ENCODE measurements at regions not wholly inside any gene's neighbourhood (a gene's known extent, or its start where the extent isn't known, plus 50 kb on each side); places are given as distances from the start of the nearest gene placed in this dataset.

GRCh38 chr2:196530910-196531309, 108.6 kb upstream of the CCDC150 start:
- Histone ChIP-seq H3K4me2 (no peak overlapping the region), H3K4me1 (peaks cover 22% of the 10 kb centered on the region), H4K20me1 (no peaks in the 10 kb centered on the region), H3K9ac (no peak overlapping the region), H3K36me3 (no peaks in the 10 kb centered on the region), H3K27me3 (no peaks in the 10 kb centered on the region), H3K4me3 (no peak overlapping the region), H3K9me3 (no peaks in the 10 kb centered on the region), H3K27ac (no peak overlapping the region)
- no peak for TF ChIP-seq Cebpa-rat (IDR thresholded peaks at IDR 0.05)

- Histone ChIP-seq H3K4me2 (peak overlapping the region; percentile 64), H3K36me3 (no peaks in the 10 kb centered on the region), H4K20me1 (no peaks in the 10 kb centered on the region), H3K9ac (no peak overlapping the region), H3K27ac (no peak overlapping the region), H3K9me3 (no peaks in the 10 kb centered on the region), H3K4me1 (peaks cover 22% of the 10 kb centered on the region), H3K27me3 (no peaks in the 10 kb centered on the region), H3K4me3 (no peak overlapping the region)
- TF ChIP-seq Cebpa-rat (IDR thresholded peaks at IDR 0.05) = no peak
These were observed 105.6 kb upstream of the CCDC150 start for GRCh38 chr2:196533772-196534397.

GRCh38 chr2:196534495-196534894, 105.0 kb upstream of the CCDC150 start:
- Histone ChIP-seq H3K4me3 (no peak overlapping the region), H3K4me1 (peaks cover 22% of the 10 kb centered on the region), H3K9ac (no peak overlapping the region), H3K27me3 (no peaks in the 10 kb centered on the region), H3K4me2 (peak overlapping the region; percentile 64), H3K36me3 (no peaks in the 10 kb centered on the region), H3K27ac (no peak overlapping the region), H3K9me3 (no peaks in the 10 kb centered on the region), H4K20me1 (no peaks in the 10 kb centered on the region)
- no peak for TF ChIP-seq Cebpa-rat (IDR thresholded peaks at IDR 0.05)

- H3K4me2 ChIP-seq = no peak overlapping the region
- no peaks in the 10 kb centered on the region for H3K27me3 ChIP-seq
- H3K4me1 ChIP-seq = peaks cover 22% of the 10 kb centered on the region
- no peak for TF ChIP-seq Cebpa-rat (IDR thresholded peaks at IDR 0.05)
- H3K36me3 ChIP-seq = no peaks in the 10 kb centered on the region
- H3K9me3 ChIP-seq = no peaks in the 10 kb centered on the region
- no peak overlapping the region for H3K9ac ChIP-seq
- no peak overlapping the region for H3K4me3 ChIP-seq
- H4K20me1 ChIP-seq = no peaks in the 10 kb centered on the region
- no peak overlapping the region for H3K27ac ChIP-seq
These were observed 104.5 kb upstream of the CCDC150 start for GRCh38 chr2:196535061-196535460.

GRCh38 chr2:196535742-196536141, 103.8 kb upstream of the CCDC150 start:
- no peak overlapping the region for H3K4me2 ChIP-seq
- H3K9ac ChIP-seq = no peak overlapping the region
- no peaks in the 10 kb centered on the region for H4K20me1 ChIP-seq
- H3K9me3 ChIP-seq = no peaks in the 10 kb centered on the region
- H3K27me3 ChIP-seq = no peaks in the 10 kb centered on the region
- no peak overlapping the region for H3K27ac ChIP-seq
- no peaks in the 10 kb centered on the region for H3K36me3 ChIP-seq
- no peak for TF ChIP-seq Cebpa-rat (IDR thresholded peaks at IDR 0.05)
- peaks cover 22% of the 10 kb centered on the region for H3K4me1 ChIP-seq
- no peak overlapping the region for H3K4me3 ChIP-seq

- no peak for TF ChIP-seq Cebpa-rat (IDR thresholded peaks at IDR 0.05)
- H3K9ac ChIP-seq = no peak overlapping the region
- H3K4me1 ChIP-seq = peaks cover 22% of the 10 kb centered on the region
- H3K36me3 ChIP-seq = no peaks in the 10 kb centered on the region
- no peaks in the 10 kb centered on the region for H3K9me3 ChIP-seq
- H3K4me3 ChIP-seq = no peak overlapping the region
- no peak overlapping the region for H3K27ac ChIP-seq
- no peak overlapping the region for H3K4me2 ChIP-seq
- H3K27me3 ChIP-seq = no peaks in the 10 kb centered on the region
- no peaks in the 10 kb centered on the region for H4K20me1 ChIP-seq
These were observed 102.2 kb upstream of the CCDC150 start for GRCh38 chr2:196537311-196537710.

- no peak overlapping the region for H3K4me2 ChIP-seq
- no peak for TF ChIP-seq Cebpa-rat (IDR thresholded peaks at IDR 0.05)
- peaks cover 17% of the 10 kb centered on the region for H3K4me1 ChIP-seq
- no peaks in the 10 kb centered on the region for H4K20me1 ChIP-seq
- H3K9me3 ChIP-seq = no peaks in the 10 kb centered on the region
- no peak overlapping the region for H3K4me3 ChIP-seq
- no peak overlapping the region for H3K9ac ChIP-seq
- H3K36me3 ChIP-seq = no peaks in the 10 kb centered on the region
- H3K27me3 ChIP-seq = no peaks in the 10 kb centered on the region
- H3K27ac ChIP-seq = no peak overlapping the region
These were observed 101.3 kb upstream of the CCDC150 start for GRCh38 chr2:196538189-196538588.

- Histone ChIP-seq H3K4me3 (no peak overlapping the region), H3K27ac (no peak overlapping the region), H3K9me3 (no peaks in the 10 kb centered on the region), H3K4me1 (peaks cover 12% of the 10 kb centered on the region), H4K20me1 (no peaks in the 10 kb centered on the region), H3K36me3 (no peaks in the 10 kb centered on the region), H3K27me3 (no peaks in the 10 kb centered on the region), H3K4me2 (no peak overlapping the region), H3K9ac (no peak overlapping the region)
- TF ChIP-seq Cebpa-rat (IDR thresholded peaks at IDR 0.05) = no peak
These were observed 100.9 kb upstream of the CCDC150 start for GRCh38 chr2:196538646-196539045.

- H3K9me3 ChIP-seq = no peaks in the 10 kb centered on the region
- no peak overlapping the region for H3K27ac ChIP-seq
- TF ChIP-seq Cebpa-rat (IDR thresholded peaks at IDR 0.05) = no peak
- no peaks in the 10 kb centered on the region for H3K27me3 ChIP-seq
- no peaks in the 10 kb centered on the region for H3K36me3 ChIP-seq
- no peak overlapping the region for H3K4me3 ChIP-seq
- H3K4me2 ChIP-seq = no peak overlapping the region
- no peak overlapping the region for H3K9ac ChIP-seq
- no peaks in the 10 kb centered on the region for H3K4me1 ChIP-seq
- H4K20me1 ChIP-seq = no peaks in the 10 kb centered on the region
These were observed 94.5 kb upstream of the CCDC150 start for GRCh38 chr2:196544906-196545433.

GRCh38 chr2:196546151-196546919, 93.2 kb upstream of the CCDC150 start:
- Histone ChIP-seq H3K27ac (no peak overlapping the region), H3K27me3 (no peaks in the 10 kb centered on the region), H3K4me1 (no peaks in the 10 kb centered on the region), H3K36me3 (no peaks in the 10 kb centered on the region), H3K4me2 (no peak overlapping the region), H3K9ac (no peak overlapping the region), H3K4me3 (no peak overlapping the region), H3K9me3 (no peaks in the 10 kb centered on the region), H4K20me1 (no peaks in the 10 kb centered on the region)
- TF ChIP-seq Cebpa-rat (IDR thresholded peaks at IDR 0.05) = no peak
